ENCODE measurements at regions not wholly inside any gene's neighbourhood (a gene's known extent, or its start where the extent isn't known, plus 50 kb on each side); places are given as distances from the start of the nearest gene placed in this dataset.

GRCh38 chr2:195494451-195494850, 162.6 kb upstream of the SLC39A10 start:
- peaks cover 11 to 33% (median 28%) of the 10 kb centered on the region in 3 donors for H3K4me1 Mint-ChIP-seq
- H3K4me3 Mint-ChIP-seq, result no peak overlapping the region
- no peaks in the 10 kb centered on the region for H3K9me3 Mint-ChIP-seq
- no peaks in the 10 kb centered on the region for H3K36me3 ChIP-seq (ENCODE audit: insufficient read depth, low read length)
- DNase-seq, result no peak
- H3K27ac ChIP-seq (ENCODE audit: low read depth, low read length), result no peak overlapping the region
- H3K4me1 ChIP-seq (ENCODE audit: insufficient read depth, low read length), result peaks cover 15% of the 10 kb centered on the region
- no peaks in the 10 kb centered on the region for H3K27me3 ChIP-seq (ENCODE audit: insufficient read depth, low read length, poor library complexity, severe bottlenecking)
- H3K27me3 Mint-ChIP-seq, result peaks cover 0 to 1% of the 10 kb centered on the region in 2 donors
- no peak overlapping the region for H3K4me3 ChIP-seq (ENCODE audit: low read length)
- no peak overlapping the region for H3K27ac Mint-ChIP-seq
- ChIA-PET CTCF (interaction anchor here (1.1 to 6.2 kb wide), 2 partner anchors 162 to 166 kb away, joined by 3 to 24 read pairs; partner anchors contain the start of gene SLC39A10), POLR2A (no interaction called here)
- no peaks in the 10 kb centered on the region for H3K9me3 ChIP-seq (ENCODE audit: low read length)
- H3K36me3 Mint-ChIP-seq, result peaks cover 0 to 3% (median 2%) of the 10 kb centered on the region in 3 donors

GRCh38 chr2:195493416-195493815, 163.6 kb upstream of the SLC39A10 start:
- Mint-ChIP-seq H3K27ac (no peak overlapping the region), H3K9me3 (no peaks in the 10 kb centered on the region), H3K36me3 (peaks cover 0 to 3% (median 2%) of the 10 kb centered on the region in 3 donors), H3K4me1 (peaks cover 9 to 23% (median 21%) of the 10 kb centered on the region in 3 donors), H3K4me3 (no peak overlapping the region), H3K27me3 (peaks cover 0 to 1% of the 10 kb centered on the region in 2 donors)
- H3K27me3 ChIP-seq (ENCODE audit: insufficient read depth, low read length, poor library complexity, severe bottlenecking), result no peaks in the 10 kb centered on the region
- ChIA-PET POLR2A (no interaction called here), CTCF (interaction anchor here (6.2 kb wide), 1 partner anchor 167 kb away, joined by 24 read pairs; no protein-coding TSS in a partner anchor)
- H3K4me1 ChIP-seq (ENCODE audit: insufficient read depth, low read length), result peaks cover 8% of the 10 kb centered on the region
- H3K27ac ChIP-seq (ENCODE audit: low read depth, low read length), result no peak overlapping the region
- no peak for DNase-seq
- no peak overlapping the region for H3K4me3 ChIP-seq (ENCODE audit: low read length)
- H3K36me3 ChIP-seq (ENCODE audit: insufficient read depth, low read length), result no peaks in the 10 kb centered on the region
- H3K9me3 ChIP-seq (ENCODE audit: low read length), result no peaks in the 10 kb centered on the region

- no peak for DNase-seq
- Histone ChIP-seq H3K4me3 (ENCODE audit: low read length) (no peak overlapping the region), H3K36me3 (ENCODE audit: insufficient read depth, low read length) (no peaks in the 10 kb centered on the region), H3K9me3 (ENCODE audit: low read length) (no peaks in the 10 kb centered on the region), H3K27ac (ENCODE audit: low read depth, low read length) (no peak overlapping the region), H3K4me1 (ENCODE audit: insufficient read depth, low read length) (peaks cover 13% of the 10 kb centered on the region), H3K27me3 (ENCODE audit: insufficient read depth, low read length, poor library complexity, severe bottlenecking) (no peaks in the 10 kb centered on the region)
- ChIA-PET POLR2A (no interaction called here), CTCF (interaction anchor here (6.2 kb wide), 1 partner anchor 170 kb away, joined by 24 read pairs; no protein-coding TSS in a partner anchor)
- Mint-ChIP-seq H3K4me1 (peaks cover 18 to 31% (median 23%) of the 10 kb centered on the region in 3 donors), H3K9me3 (no peaks in the 10 kb centered on the region), H3K27ac (no peak overlapping the region), H3K27me3 (peaks cover 0 to 1% of the 10 kb centered on the region in 2 donors), H3K36me3 (peaks cover 0 to 3% (median 2%) of the 10 kb centered on the region in 3 donors), H3K4me3 (no peak overlapping the region)
Observed at GRCh38 chr2:195490319-195490718, 166.7 kb upstream of the SLC39A10 start.

GRCh38 chr2:195489101-195489500, 167.9 kb upstream of the SLC39A10 start:
- CTCF ChIA-PET, result interaction anchor here (0.6 to 6.2 kb wide), 3 partner anchors 9 to 171 kb away, joined by 3 to 24 read pairs (median 4); no protein-coding TSS in a partner anchor
- H3K4me1 Mint-ChIP-seq, result peaks cover 18 to 35% (median 20%) of the 10 kb centered on the region in 3 donors
- peaks cover 0 to 3% (median 2%) of the 10 kb centered on the region in 3 donors for H3K36me3 Mint-ChIP-seq
- Histone ChIP-seq H3K36me3 (ENCODE audit: insufficient read depth, low read length) (no peaks in the 10 kb centered on the region), H3K27me3 (ENCODE audit: insufficient read depth, low read length, poor library complexity, severe bottlenecking) (no peaks in the 10 kb centered on the region), H3K27ac (ENCODE audit: low read depth, low read length) (no peak overlapping the region), H3K4me1 (ENCODE audit: insufficient read depth, low read length) (peaks cover 13% of the 10 kb centered on the region), H3K4me3 (ENCODE audit: low read length) (no peak overlapping the region), H3K9me3 (ENCODE audit: low read length) (no peaks in the 10 kb centered on the region)
- H3K9me3 Mint-ChIP-seq, result no peaks in the 10 kb centered on the region
- H3K27me3 Mint-ChIP-seq, result peaks cover 0 to 1% of the 10 kb centered on the region in 2 donors
- no peak overlapping the region for H3K4me3 Mint-ChIP-seq
- POLR2A ChIA-PET, result no interaction called here
- no peak for DNase-seq
- H3K27ac Mint-ChIP-seq, result no peak overlapping the region

GRCh38 chr2:195488567-195488966, 168.5 kb upstream of the SLC39A10 start:
- Mint-ChIP-seq H3K27me3 (peaks cover 0 to 1% of the 10 kb centered on the region in 2 donors), H3K27ac (no peak overlapping the region), H3K36me3 (peaks cover 0 to 3% (median 2%) of the 10 kb centered on the region in 3 donors), H3K9me3 (no peaks in the 10 kb centered on the region), H3K4me1 (peaks cover 18 to 35% (median 20%) of the 10 kb centered on the region in 3 donors), H3K4me3 (no peak overlapping the region)
- DNase-seq, result no peak
- ChIA-PET POLR2A (no interaction called here), CTCF (interaction anchor here (0.6 to 6.2 kb wide), 3 partner anchors 10 to 172 kb away, joined by 3 to 24 read pairs (median 4); no protein-coding TSS in a partner anchor)
- Histone ChIP-seq H3K36me3 (ENCODE audit: insufficient read depth, low read length) (no peaks in the 10 kb centered on the region), H3K4me1 (ENCODE audit: insufficient read depth, low read length) (peaks cover 13% of the 10 kb centered on the region), H3K27me3 (ENCODE audit: insufficient read depth, low read length, poor library complexity, severe bottlenecking) (no peaks in the 10 kb centered on the region), H3K4me3 (ENCODE audit: low read length) (no peak overlapping the region), H3K27ac (ENCODE audit: low read depth, low read length) (no peak overlapping the region), H3K9me3 (ENCODE audit: low read length) (no peaks in the 10 kb centered on the region)

GRCh38 chr2:195486987-195487644, 169.9 kb upstream of the SLC39A10 start:
- H3K27ac Mint-ChIP-seq, result peak overlapping the region in 2 of 8 donors; percentile 19 to 55
- H3K4me1 Mint-ChIP-seq, result peaks cover 18 to 35% (median 20%) of the 10 kb centered on the region in 3 donors
- ChIA-PET CTCF (interaction anchor here (1.1 to 1.5 kb wide), 3 partner anchors 11 to 179 kb away, joined by 3 to 7 read pairs (median 4); no protein-coding TSS in a partner anchor), POLR2A (interaction anchor here (0.6 kb wide), 1 partner anchor 1334 kb away, joined by 7 read pairs; no protein-coding TSS in a partner anchor)
- peak in 1 of 5 donors; percentile 2 for DNase-seq
- H3K9me3 ChIP-seq (ENCODE audit: low read length), result no peaks in the 10 kb centered on the region
- H3K36me3 Mint-ChIP-seq, result peaks cover 0 to 3% (median 2%) of the 10 kb centered on the region in 3 donors
- no peaks in the 10 kb centered on the region for H3K9me3 Mint-ChIP-seq
- H3K4me1 ChIP-seq (ENCODE audit: insufficient read depth, low read length), result peaks cover 13% of the 10 kb centered on the region
- H3K27me3 ChIP-seq (ENCODE audit: insufficient read depth, low read length, poor library complexity, severe bottlenecking), result no peaks in the 10 kb centered on the region
- peak overlapping the region in 6 of 7 donors; percentile 13 to 56 (median 33) for H3K4me3 Mint-ChIP-seq
- no peak overlapping the region for H3K27ac ChIP-seq (ENCODE audit: low read depth, low read length)
- H3K27me3 Mint-ChIP-seq, result peaks cover 0 to 1% of the 10 kb centered on the region in 2 donors
- H3K4me3 ChIP-seq (ENCODE audit: low read length), result no peak overlapping the region
- no peaks in the 10 kb centered on the region for H3K36me3 ChIP-seq (ENCODE audit: insufficient read depth, low read length)

- Mint-ChIP-seq H3K27ac (peak overlapping the region in 1 of 8 donors; percentile 13), H3K9me3 (no peaks in the 10 kb centered on the region), H3K27me3 (peaks cover 0 to 1% of the 10 kb centered on the region in 2 donors), H3K4me3 (peak overlapping the region in 1 of 7 donors; percentile 28), H3K4me1 (peaks cover 18 to 35% (median 20%) of the 10 kb centered on the region in 3 donors), H3K36me3 (peaks cover 0 to 3% (median 2%) of the 10 kb centered on the region in 3 donors)
- POLR2A ChIA-PET, result interaction anchor here (0.6 kb wide), 1 partner anchor 1335 kb away, joined by 7 read pairs; no protein-coding TSS in a partner anchor
- CTCF ChIA-PET, result interaction anchor here (1.1 to 1.5 kb wide), 3 partner anchors 12 to 179 kb away, joined by 3 to 7 read pairs (median 4); no protein-coding TSS in a partner anchor
- Histone ChIP-seq H3K27ac (ENCODE audit: low read depth, low read length) (no peak overlapping the region), H3K4me1 (ENCODE audit: insufficient read depth, low read length) (peaks cover 13% of the 10 kb centered on the region), H3K4me3 (ENCODE audit: low read length) (no peak overlapping the region), H3K36me3 (ENCODE audit: insufficient read depth, low read length) (no peaks in the 10 kb centered on the region), H3K27me3 (ENCODE audit: insufficient read depth, low read length, poor library complexity, severe bottlenecking) (no peaks in the 10 kb centered on the region), H3K9me3 (ENCODE audit: low read length) (no peaks in the 10 kb centered on the region)
- no peak for DNase-seq
Observed at GRCh38 chr2:195486520-195486919, 170.5 kb upstream of the SLC39A10 start.

GRCh38 chr2:195482010-195482409, 175.0 kb upstream of the SLC39A10 start:
- no peaks in the 10 kb centered on the region for H3K27me3 ChIP-seq (ENCODE audit: insufficient read depth, low read length, poor library complexity, severe bottlenecking)
- ChIA-PET POLR2A (no interaction called here), CTCF (interaction anchor here (1.0 to 1.2 kb wide), 2 partner anchors 10 to 178 kb away, joined by 3 to 5 read pairs; no protein-coding TSS in a partner anchor)
- no peaks in the 10 kb centered on the region for H3K9me3 ChIP-seq (ENCODE audit: low read length)
- no peak overlapping the region for H3K27ac Mint-ChIP-seq
- H3K4me3 Mint-ChIP-seq, result no peak overlapping the region
- H3K4me1 Mint-ChIP-seq, result peaks cover 15 to 33% (median 20%) of the 10 kb centered on the region in 3 donors
- no peak overlapping the region for H3K27ac ChIP-seq (ENCODE audit: low read depth, low read length)
- H3K36me3 Mint-ChIP-seq, result peaks cover 0 to 20% (median 4%) of the 10 kb centered on the region in 3 donors
- H3K36me3 ChIP-seq (ENCODE audit: insufficient read depth, low read length), result no peaks in the 10 kb centered on the region
- H3K9me3 Mint-ChIP-seq, result peaks cover 0 to 4% (median 0%) of the 10 kb centered on the region in 5 donors
- H3K27me3 Mint-ChIP-seq, result peaks cover 0 to 1% of the 10 kb centered on the region in 2 donors
- no peak for DNase-seq
- H3K4me3 ChIP-seq (ENCODE audit: low read length), result no peak overlapping the region
- H3K4me1 ChIP-seq (ENCODE audit: insufficient read depth, low read length), result peaks cover 17% of the 10 kb centered on the region
